Urothelium cell line (cell line): ENCODE measurements at regions not wholly inside any gene's neighbourhood (a gene's known extent, or its start where the extent isn't known, plus 50 kb on each side); places are given as distances from the start of the nearest gene placed in this dataset.

ENCODE experiments used
- DNase-seq: peaks from one replicate; pipeline ENCODE4 v3.0.0; 2011; ENCODE audit warnings: low spot score, mixed read lengths
- FAIRE-seq: peaks from 2 replicates; lab custom pipeline; 2011; peaks lifted over from hg19 to GRCh38; lab: Jason Lieb, UNC

DNA sequence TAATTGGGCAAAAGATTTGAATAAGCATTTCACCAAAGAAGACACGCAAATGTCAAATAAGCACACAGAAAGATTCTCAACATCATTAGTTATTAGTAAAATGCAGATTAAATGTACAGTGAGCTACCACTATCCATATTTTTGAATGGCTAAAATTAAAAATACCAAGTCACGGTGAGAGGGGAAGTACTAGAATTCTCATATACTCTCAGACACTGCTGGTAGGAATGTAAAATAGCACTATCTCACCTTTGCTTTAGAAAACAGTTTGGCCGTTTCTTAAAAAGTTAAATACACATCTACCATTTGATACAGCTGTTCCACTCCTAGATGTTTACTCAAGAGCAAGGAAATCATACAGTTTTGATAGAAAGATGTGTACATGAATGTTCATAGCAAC lies 115.8 kb upstream of the CELF2 start:
- DNase-seq (no peak), FAIRE-seq (no peak)

DNA sequence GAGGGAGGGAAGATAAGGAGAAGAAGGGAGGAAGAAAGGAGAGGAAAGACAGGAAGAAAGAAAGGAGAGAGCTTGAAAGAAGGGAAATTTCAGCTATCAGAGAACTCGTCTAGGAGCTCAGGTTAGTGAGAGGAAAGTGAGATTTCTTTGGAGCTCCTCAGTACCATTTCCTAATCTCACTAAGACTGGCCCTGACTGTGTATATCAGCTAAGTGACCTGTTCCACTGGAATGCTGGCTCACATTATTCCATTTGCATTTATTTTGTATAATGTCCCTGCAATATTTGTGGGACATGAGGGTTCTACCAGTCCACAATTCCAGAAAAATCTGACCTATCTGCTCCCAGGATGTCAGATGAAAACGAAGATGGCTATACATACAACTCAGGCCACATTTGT lies 114.7 kb upstream of the CELF2 start:
- FAIRE-seq: no peak
- no peak for DNase-seq

DNA sequence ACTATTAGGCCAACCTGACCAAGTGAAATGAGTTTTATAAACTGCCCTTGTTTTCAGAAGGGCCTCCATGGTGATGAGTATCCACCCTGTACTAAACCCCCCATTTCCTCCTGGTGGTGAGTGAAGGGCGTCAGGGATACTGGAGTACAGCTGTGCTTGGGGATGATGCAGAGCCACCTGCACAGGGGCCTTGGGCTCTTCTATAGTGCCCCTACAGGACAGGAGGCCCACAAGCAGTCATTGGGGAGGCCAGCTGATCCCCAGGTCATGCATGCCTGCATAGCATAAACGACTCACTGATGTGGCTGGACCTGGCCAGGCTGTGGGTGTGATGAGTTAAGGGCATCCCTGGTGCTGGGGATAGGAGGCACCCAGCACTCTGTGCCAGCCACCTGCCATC lies 114.1 kb upstream of the CELF2 start:
- FAIRE-seq: no peak
- no peak for DNase-seq

DNA sequence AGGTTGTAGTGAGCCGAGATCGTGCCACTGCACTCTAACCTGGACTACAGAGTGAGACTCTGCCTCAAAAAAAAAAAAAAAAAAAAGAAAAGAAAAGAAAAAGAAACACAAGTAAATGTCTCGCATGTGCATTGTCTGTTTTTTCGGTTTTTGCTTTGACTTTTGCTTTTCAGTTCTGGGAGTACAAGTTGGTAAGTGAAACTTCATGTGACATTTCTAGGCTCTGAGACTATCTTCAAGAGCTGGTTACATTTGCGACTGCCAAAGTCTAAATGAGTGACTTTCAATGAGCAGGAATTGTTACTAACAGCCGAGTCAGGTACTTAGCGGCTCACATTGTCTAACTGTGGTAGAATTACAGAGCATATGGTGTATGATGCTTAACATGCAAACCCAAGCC lies 107.0 kb upstream of the CELF2 start:
- no peak for FAIRE-seq
- DNase-seq: no peak

GRCh38 chr10:10911035-10911434 lies 106.6 kb upstream of the CELF2 start:
- peak; percentile 7 for DNase-seq
- FAIRE-seq: no peak

DNA sequence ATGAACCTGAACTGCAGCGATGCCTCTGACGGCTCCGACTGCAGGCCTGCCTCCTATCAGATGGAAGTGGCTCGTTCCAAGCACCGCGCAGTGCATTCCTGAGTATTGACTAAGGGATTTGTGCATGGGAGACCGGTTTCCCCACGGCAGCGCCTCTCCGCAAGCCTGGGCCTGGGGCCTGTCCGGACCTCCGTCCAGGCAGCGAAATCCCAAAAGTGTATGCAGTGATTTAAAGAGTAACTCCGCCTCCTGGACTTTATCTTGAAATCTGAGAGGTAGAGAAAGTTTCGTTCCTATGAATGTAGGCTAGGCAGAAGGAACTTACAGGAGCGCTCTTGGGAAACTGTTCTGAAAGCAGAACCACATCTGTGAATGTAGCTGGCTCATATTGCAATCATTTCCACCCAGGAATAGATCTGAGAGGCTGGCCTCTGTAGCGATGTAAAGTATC lies 106.2 kb upstream of the CELF2 start:
- no peak for FAIRE-seq
- peak; percentile 74 for DNase-seq

GRCh38 chr10:10914144-10914543 lies 103.5 kb upstream of the CELF2 start:
- no peak for FAIRE-seq
- DNase-seq: no peak

DNA sequence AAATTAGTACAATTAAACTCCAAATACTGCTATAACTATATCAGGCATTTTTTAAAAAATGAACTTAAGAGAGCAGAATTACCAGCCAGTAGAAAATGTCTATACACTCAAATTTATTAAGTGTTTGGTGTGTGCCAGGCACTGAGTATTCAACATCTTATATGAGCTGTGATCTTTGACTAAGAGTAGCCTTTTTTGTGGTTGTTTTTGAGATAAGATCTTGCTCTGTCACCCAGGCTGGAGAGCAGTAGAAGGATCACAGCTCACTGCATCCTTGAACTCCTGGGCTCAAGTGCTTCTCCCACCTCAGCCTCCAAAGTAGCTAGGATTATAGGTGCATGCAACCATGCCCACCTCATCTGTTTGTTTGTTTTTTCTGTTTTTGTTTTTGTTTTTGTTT lies 102.5 kb upstream of the CELF2 start:
- DNase-seq: no peak
- FAIRE-seq: no peak

DNA sequence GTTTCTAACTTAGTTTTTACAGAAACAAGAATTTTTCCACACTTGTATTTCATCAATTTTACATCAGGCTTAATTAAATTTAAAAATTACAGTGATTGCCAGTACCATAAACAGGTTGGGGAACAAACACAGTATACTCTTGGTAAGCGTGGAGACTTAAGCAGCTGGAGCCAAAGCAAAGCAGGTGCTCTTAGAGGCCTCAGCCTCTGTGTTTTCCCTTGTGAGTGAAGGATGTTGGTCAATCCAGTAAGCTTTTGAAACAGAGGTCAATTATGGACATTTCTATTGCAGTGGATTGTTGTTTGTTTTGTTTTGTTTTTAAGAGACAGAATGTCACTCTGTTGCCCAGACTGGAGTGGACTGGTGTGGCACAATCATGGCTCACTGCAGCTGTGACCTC lies 100.6 kb upstream of the CELF2 start:
- DNase-seq (no peak), FAIRE-seq (no peak)

DNA sequence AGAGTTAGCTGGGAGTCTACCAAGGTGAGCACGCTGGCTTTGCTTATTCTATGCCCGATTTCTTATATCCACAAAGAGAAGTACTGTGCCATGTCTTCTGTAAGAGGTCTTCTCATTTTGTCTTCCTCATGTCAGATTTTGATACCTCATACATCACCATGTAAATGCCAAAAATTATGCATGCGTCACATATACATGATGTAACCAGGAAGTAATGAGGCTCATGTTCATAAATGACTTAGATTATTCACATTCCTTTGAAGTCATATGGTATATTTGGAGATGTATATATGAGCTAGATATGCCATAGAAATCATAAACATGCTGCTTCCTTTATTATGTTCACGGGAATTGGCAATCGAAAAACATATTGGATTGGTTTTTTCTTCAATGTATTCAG lies 97.7 kb upstream of the CELF2 start:
- no peak for FAIRE-seq

DNA sequence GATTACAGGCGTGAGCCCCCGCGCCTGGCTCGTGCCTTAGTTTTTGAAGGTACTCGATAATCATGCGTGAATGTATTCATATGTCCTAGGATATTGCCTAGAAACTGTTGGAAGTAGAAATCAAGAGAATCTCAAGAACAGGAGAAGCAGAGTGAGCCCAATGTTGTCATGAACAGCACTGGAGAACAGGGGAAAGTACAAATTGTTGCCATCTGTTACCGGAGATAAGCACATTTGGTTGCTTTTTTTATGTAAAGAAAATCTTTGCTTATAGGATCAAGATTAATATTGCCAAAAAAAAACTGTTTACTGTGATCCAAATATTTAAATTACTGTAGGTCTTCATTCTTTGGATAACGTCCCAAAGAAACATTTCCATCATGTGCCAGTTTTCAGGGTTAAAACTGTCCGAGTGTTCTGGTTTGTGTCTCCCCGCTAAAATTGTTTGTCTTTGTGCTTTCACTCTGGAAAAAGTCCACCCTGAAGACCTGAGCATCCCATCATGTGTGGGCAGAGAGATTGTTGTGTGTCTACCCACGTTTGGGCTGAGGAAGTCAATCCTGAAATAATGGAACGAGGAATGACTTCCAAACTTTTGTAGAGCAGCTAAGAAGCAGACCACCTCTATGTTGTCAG lies 95.7 kb upstream of the CELF2 start:
- no peak for FAIRE-seq

More for the DNA sequence above, 97.7 kb upstream of the CELF2 start:
- DNase-seq: no peak

GRCh38 chr10:10923029-10923651 lies 94.5 kb upstream of the CELF2 start:
- no peak for FAIRE-seq
- DNase-seq: no peak

More for the DNA sequence above, 95.7 kb upstream of the CELF2 start:
- no peak for DNase-seq

DNA sequence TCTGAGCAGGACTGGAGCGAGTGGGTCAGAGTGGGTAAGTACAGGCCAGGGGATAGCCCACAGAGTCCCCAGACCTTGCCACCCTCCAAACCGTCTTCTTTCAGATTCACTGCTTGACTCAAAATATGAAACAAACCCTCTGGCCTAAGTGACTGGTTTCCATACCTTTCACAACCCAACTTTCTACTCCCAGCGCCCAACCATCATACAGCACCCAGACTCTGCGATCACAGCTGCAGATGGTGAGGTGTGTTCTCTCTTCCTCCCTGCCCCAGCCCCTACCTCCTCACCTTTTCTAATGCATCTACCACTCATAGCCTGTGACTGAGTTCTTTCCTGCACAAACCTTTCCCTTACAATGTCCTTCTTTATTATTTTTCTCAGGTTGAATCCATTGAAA lies 92.0 kb upstream of the CELF2 start:
- FAIRE-seq (no peak), DNase-seq (no peak)

- FAIRE-seq: no peak
These were observed 90.1 kb upstream of the CELF2 start for GRCh38 chr10:10927608-10928007.

DNA sequence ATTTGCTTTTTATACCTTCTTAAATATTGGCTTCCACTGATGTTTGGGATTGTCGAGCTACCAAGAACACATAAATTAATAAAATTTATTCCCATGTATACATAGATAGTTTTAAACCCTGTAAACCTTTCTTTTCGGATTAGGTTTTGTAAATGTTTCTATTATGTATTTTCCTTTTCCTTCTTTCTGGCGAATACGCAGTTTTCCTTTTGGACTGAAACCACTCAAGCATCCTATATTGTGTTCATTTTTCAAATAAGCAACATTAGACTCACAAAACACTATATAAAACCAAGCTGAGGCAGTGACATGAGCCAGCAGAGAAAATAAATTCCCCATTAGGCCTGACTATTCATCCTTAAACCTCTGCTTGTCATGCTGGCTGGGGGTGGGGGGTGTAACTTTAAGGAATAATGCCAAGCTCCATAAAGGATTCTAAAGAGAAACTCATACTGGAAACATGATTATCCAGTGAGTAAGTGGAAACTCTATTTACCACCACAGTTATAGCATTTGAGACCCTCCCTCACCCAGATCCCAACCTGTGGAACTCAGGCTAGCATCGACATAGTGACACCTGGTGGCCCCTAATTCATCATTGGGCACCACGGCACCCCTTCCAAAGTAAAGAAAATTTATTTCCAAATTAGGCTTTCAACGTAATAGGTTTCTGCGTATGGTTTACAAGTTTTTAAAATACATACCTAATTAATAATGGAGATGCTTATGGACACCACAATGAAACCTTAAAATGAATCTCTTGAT lies 86.5 kb upstream of the CELF2 start:
- FAIRE-seq (no peak), DNase-seq (no peak)

More at GRCh38 chr10:10927608-10928007, 90.1 kb upstream of the CELF2 start:
- no peak for DNase-seq

- DNase-seq (no peak), FAIRE-seq (no peak)
These were observed 82.6 kb upstream of the CELF2 start for GRCh38 chr10:10935032-10935431.

- no peak for DNase-seq
These were observed 79.0 kb upstream of the CELF2 start for GRCh38 chr10:10938676-10939075.

GRCh38 chr10:10941127-10941730 lies 76.4 kb upstream of the CELF2 start:
- FAIRE-seq: no peak
- DNase-seq: no peak

More at GRCh38 chr10:10938676-10939075, 79.0 kb upstream of the CELF2 start:
- no peak for FAIRE-seq

GRCh38 chr10:10942441-10942840 lies 75.2 kb upstream of the CELF2 start:
- DNase-seq (no peak), FAIRE-seq (no peak)

DNA sequence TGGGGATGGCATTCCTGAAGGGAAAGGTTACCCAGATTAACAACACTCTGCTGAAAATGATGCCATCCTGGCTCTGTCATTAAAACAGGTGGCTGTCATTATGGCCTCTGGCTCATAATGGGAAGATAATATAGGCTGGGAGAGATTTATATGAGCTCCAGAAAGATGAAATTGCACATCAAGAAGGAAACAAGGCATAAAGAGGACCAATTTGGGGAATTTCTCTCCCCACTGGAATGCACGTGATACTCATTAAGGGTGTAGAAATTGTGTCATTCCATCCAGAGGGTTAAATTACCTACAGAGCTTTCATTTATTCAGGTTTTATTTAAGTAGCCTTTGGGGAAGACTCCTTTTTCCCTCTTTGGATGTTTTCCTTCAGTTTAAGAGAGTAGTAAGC lies 71.6 kb upstream of the CELF2 start:
- FAIRE-seq: no peak

GRCh38 chr10:10946801-10947200 lies 70.9 kb upstream of the CELF2 start:
- FAIRE-seq (no peak), DNase-seq (no peak)

More for the DNA sequence above, 71.6 kb upstream of the CELF2 start:
- no peak for DNase-seq
